Trophoblast cell (in vitro differentiated cells and primary cell): ENCODE measurements at regions not wholly inside any gene's neighbourhood (a gene's known extent, or its start where the extent isn't known, plus 50 kb on each side); places are given as distances from the start of the nearest gene placed in this dataset.

Experiments used
- DNase-seq, 2 donors: peaks; one replicate each; pipeline ENCODE4 v3.0.0-alpha.2; 2016
- H2AFZ ChIP-seq: 2 replicates; pipeline ENCODE4 v1.6.1; 2013; ENCODE audit warnings: low read length, moderate library complexity, mild to moderate bottlenecking; ENCODE audit not compliant: insufficient read depth, poor library complexity
- H2AK5ac ChIP-seq: 2 replicates; pipeline ENCODE4 v1.6.1; 2013; ENCODE audit warnings: mild to moderate bottlenecking, low read length
- H2BK120ac ChIP-seq: 2 replicates; pipeline ENCODE4 v1.6.1; 2013; ENCODE audit warnings: low read length, mild to moderate bottlenecking, moderate library complexity; ENCODE audit not compliant: insufficient read depth, poor library complexity
- H2BK12ac ChIP-seq: 2 replicates; pipeline ENCODE4 v1.6.1; 2013; ENCODE audit warnings: mild to moderate bottlenecking, low read length, moderate library complexity
- H2BK5ac ChIP-seq: 2 replicates; pipeline ENCODE4 v1.6.1; 2013; ENCODE audit warnings: low read length, low read depth, moderate library complexity, mild to moderate bottlenecking; ENCODE audit not compliant: poor library complexity
- H3K14ac ChIP-seq: 2 replicates; pipeline ENCODE4 v1.6.1; 2013; ENCODE audit warnings: mild to moderate bottlenecking, low read length
- H3K18ac ChIP-seq: 2 replicates; pipeline ENCODE4 v1.6.1; 2013; ENCODE audit warnings: mild to moderate bottlenecking, low read length
- H3K23ac ChIP-seq: 2 replicates; pipeline ENCODE4 v1.6.1; 2013; ENCODE audit warnings: low read length
- H3K27ac ChIP-seq: 2 replicates; pipeline ENCODE4 v1.5.1; 2013; ENCODE audit warnings: low read depth, mild to moderate bottlenecking, inconsistent platforms, low read length, moderate library complexity
- H3K27me3 ChIP-seq: 2 replicates; pipeline ENCODE4 v1.6.1; 2013; ENCODE audit warnings: inconsistent platforms, mild to moderate bottlenecking, low read length, moderate library complexity; ENCODE audit not compliant: insufficient read depth
- H3K36me3 ChIP-seq, 2 experiments: 1 replicate in 1 of 2; 2 replicates in 1 of 2; pipeline ENCODE4 v1.6.1; 2013; ENCODE audit warnings: low read length in 2 of 2, mild to moderate bottlenecking in 2 of 2, moderate library complexity in 1 of 2; ENCODE audit not compliant: insufficient read depth in 2 of 2, control insufficient read depth in 1 of 2
- H3K4ac ChIP-seq: 2 replicates; pipeline ENCODE4 v1.6.1; 2013; ENCODE audit warnings: low read depth, mild to moderate bottlenecking, low read length, moderate library complexity
- H3K4me1 ChIP-seq, 2 experiments: 1 replicate in 1 of 2; 2 replicates in 1 of 2; pipeline ENCODE4 v1.6.1; 2013; ENCODE audit warnings: low read length in 2 of 2, mild to moderate bottlenecking in 2 of 2, moderate library complexity in 1 of 2; ENCODE audit not compliant: insufficient read depth in 2 of 2, control insufficient read depth in 1 of 2
- H3K4me2 ChIP-seq: 2 replicates; pipeline ENCODE4 v1.6.1; 2013; ENCODE audit warnings: inconsistent platforms, mild to moderate bottlenecking, low read length, moderate library complexity
- H3K4me3 ChIP-seq: 2 replicates; pipeline ENCODE4 v1.5.1; 2013; ENCODE audit warnings: mild to moderate bottlenecking, low read depth, low read length, inconsistent platforms
- H3K79me1 ChIP-seq: one replicate; pipeline ENCODE4 v1.6.1; 2013; ENCODE audit warnings: low read length
- H3K79me2 ChIP-seq: 2 replicates; pipeline ENCODE4 v1.6.1; 2013; ENCODE audit warnings: low read length, mild to moderate bottlenecking; ENCODE audit not compliant: control insufficient read depth, insufficient read depth, poor library complexity
- H3K9ac ChIP-seq: 2 replicates; pipeline ENCODE4 v1.6.1; 2013; ENCODE audit warnings: mild to moderate bottlenecking, low read length
- H3K9me3 ChIP-seq: 2 replicates; pipeline ENCODE4 v1.6.1; 2013; ENCODE audit warnings: low read depth, mild to moderate bottlenecking, control low read depth, inconsistent platforms, low read length; ENCODE audit not compliant: insufficient read depth
- H4K12ac ChIP-seq: 2 replicates; pipeline ENCODE4 v1.6.1; 2013; ENCODE audit warnings: low read depth, mild to moderate bottlenecking, low read length, moderate library complexity
- H4K8ac ChIP-seq: 2 replicates; pipeline ENCODE4 v1.6.1; 2013; ENCODE audit warnings: low read depth, mild to moderate bottlenecking, low read length, moderate library complexity
- H4K91ac ChIP-seq: one replicate; pipeline ENCODE4 v1.6.1; 2013; ENCODE audit warnings: low read depth, mild to moderate bottlenecking, low read length, moderate library complexity
- WGBS: extraction: QIAGEN DNeasy Blood & Tissue Kit; methylation state at CpG from one replicate; pipeline ENCODE4 v1.1.7; 2013; ENCODE audit warnings: missing lambda C conversion rate; ENCODE audit not compliant: insufficient read length, insufficient coverage; ENCODE audit errors: extremely low coverage; 5-methylcytosine and 5-hydroxymethylcytosine counted together

DNA sequence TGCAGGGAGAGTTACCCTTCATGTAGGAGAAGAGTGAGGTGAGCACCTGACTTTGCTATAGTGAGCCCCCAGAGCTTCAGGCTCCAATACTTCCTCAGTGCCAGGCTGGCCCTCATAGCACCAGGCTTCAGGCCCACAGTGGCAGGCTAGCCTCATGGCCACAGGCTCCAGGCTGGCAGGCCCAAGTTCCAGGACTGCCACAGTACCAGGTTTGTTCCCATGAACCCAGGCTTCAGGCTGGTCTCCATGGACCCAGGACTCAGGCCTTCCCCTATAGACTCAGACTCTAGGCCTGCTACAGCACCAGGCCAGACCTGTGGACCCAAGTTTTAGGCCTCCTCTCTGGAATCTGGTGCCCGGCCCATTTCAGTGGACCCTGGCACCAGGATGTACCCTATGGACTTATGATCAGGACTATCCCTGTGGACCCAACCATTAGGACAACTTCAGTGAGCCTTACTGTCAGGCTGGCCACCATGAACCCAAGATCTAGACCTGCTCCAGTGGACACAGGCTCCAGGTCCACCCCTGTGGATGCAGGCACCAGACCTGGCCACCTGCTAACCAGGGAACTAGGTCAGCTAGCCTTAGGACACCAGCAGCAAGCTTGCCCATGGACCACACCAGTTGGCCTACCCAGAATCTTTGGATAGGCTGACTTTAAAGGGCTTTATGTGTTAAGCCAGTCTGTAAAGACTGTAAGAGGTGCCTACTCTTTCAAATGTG is 658.2 kb downstream of the KLHL13 start:
- no peak overlapping the region for H3K23ac ChIP-seq
- no peak overlapping the region for H3K4me3 ChIP-seq
- no peak overlapping the region for H3K9ac ChIP-seq
- H2AK5ac ChIP-seq, result no peak overlapping the region
- no peak overlapping the region for H4K91ac ChIP-seq
- no peaks in the 10 kb centered on the region for H3K79me2 ChIP-seq
- no peak overlapping the region for H4K12ac ChIP-seq
- no peak overlapping the region for H4K8ac ChIP-seq
- H3K79me1 ChIP-seq, result no peaks in the 10 kb centered on the region
- H2BK5ac ChIP-seq, result no peak overlapping the region
- no peak overlapping the region for H2BK120ac ChIP-seq
- H3K9me3 ChIP-seq, result no peaks in the 10 kb centered on the region
- H3K18ac ChIP-seq, result no peak overlapping the region
- no peaks in the 10 kb centered on the region for H3K4me1 ChIP-seq
- H3K27ac ChIP-seq, result no peak overlapping the region
- WGBS, result no CpG with 5 or more reads among the region's 1 CpG
- no peaks in the 10 kb centered on the region for H3K27me3 ChIP-seq
- no peak for DNase-seq
- H3K4me2 ChIP-seq, result no peak overlapping the region
- H2BK12ac ChIP-seq, result no peak overlapping the region
- no peak overlapping the region for H3K14ac ChIP-seq
- H2AFZ ChIP-seq, result no peak overlapping the region
- no peaks in the 10 kb centered on the region for H3K36me3 ChIP-seq
- no peak overlapping the region for H3K4ac ChIP-seq

DNA sequence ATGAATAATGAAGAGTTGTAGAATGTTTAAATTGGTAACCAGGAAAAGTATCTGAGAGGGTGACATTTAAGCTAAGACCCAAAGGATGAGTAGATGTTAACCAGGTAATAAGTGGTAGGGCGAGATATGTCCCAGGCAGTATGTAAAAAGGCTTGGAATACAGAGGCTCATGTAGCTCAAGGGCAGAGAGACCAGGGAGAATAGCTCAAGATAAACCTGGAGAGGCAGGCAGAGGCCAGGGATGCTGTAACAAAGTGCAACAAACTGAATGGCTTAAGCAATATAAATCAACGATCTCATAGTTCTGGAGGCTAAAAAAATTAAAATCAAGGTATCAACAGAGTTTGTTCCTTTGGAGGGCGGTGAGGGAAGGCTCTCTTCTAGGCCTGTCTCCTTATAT is 660.8 kb downstream of the KLHL13 start:
- no peak for DNase-seq
- Histone ChIP-seq H2AFZ (no peak overlapping the region), H3K27me3 (no peaks in the 10 kb centered on the region), H2BK120ac (no peak overlapping the region), H3K79me1 (no peaks in the 10 kb centered on the region), H3K79me2 (no peaks in the 10 kb centered on the region), H3K4ac (no peak overlapping the region), H2AK5ac (no peak overlapping the region), H3K4me1 (no peaks in the 10 kb centered on the region), H3K4me2 (no peak overlapping the region), H3K4me3 (no peak overlapping the region), H3K9ac (no peak overlapping the region), H2BK12ac (no peak overlapping the region), H4K8ac (no peak overlapping the region), H3K18ac (no peak overlapping the region), H3K23ac (no peak overlapping the region), H3K27ac (no peak overlapping the region), H3K36me3 (no peaks in the 10 kb centered on the region), H4K12ac (no peak overlapping the region), H3K14ac (no peak overlapping the region), H2BK5ac (no peak overlapping the region), H3K9me3 (no peaks in the 10 kb centered on the region), H4K91ac (no peak overlapping the region)
- no CpG with 5 or more reads among the region's 3 CpGs for WGBS

DNA sequence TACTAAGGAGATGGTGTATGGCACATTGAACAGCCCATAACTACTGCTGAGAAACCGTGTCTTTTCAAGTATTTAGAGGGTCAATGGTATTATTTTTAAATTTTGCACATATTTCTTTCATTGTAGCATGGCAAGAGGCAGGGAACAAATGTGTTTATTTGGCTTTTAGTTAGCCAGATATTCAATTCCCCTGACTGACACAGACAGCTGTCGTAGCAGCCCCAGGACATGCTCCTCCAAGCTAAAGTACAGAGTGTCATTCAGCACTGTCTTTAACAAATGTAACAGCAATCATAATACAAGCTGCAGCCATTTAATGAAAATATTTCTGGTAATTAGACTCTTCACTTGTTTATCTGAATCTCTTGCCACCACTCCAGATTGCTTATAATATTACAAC is 687.1 kb downstream of the KLHL13 start:
- H3K27ac ChIP-seq, result no peak overlapping the region
- WGBS, result no CpG with 5 or more reads among the region's 2 CpGs
- H2BK120ac ChIP-seq, result no peak overlapping the region
- H3K27me3 ChIP-seq, result no peaks in the 10 kb centered on the region
- H4K8ac ChIP-seq, result no peak overlapping the region
- H3K9ac ChIP-seq, result no peak overlapping the region
- no peaks in the 10 kb centered on the region for H3K79me1 ChIP-seq
- no peak overlapping the region for H4K91ac ChIP-seq
- H4K12ac ChIP-seq, result no peak overlapping the region
- no peak overlapping the region for H2AFZ ChIP-seq
- DNase-seq, result no peak
- H3K4ac ChIP-seq, result no peak overlapping the region
- no peak overlapping the region for H3K14ac ChIP-seq
- no peaks in the 10 kb centered on the region for H3K36me3 ChIP-seq
- H3K9me3 ChIP-seq, result no peaks in the 10 kb centered on the region
- H2AK5ac ChIP-seq, result no peak overlapping the region
- H2BK12ac ChIP-seq, result no peak overlapping the region
- H3K4me2 ChIP-seq, result no peak overlapping the region
- H2BK5ac ChIP-seq, result no peak overlapping the region
- no peaks in the 10 kb centered on the region for H3K79me2 ChIP-seq
- H3K23ac ChIP-seq, result no peak overlapping the region
- no peak overlapping the region for H3K18ac ChIP-seq
- H3K4me1 ChIP-seq, result no peaks in the 10 kb centered on the region
- no peak overlapping the region for H3K4me3 ChIP-seq

DNA sequence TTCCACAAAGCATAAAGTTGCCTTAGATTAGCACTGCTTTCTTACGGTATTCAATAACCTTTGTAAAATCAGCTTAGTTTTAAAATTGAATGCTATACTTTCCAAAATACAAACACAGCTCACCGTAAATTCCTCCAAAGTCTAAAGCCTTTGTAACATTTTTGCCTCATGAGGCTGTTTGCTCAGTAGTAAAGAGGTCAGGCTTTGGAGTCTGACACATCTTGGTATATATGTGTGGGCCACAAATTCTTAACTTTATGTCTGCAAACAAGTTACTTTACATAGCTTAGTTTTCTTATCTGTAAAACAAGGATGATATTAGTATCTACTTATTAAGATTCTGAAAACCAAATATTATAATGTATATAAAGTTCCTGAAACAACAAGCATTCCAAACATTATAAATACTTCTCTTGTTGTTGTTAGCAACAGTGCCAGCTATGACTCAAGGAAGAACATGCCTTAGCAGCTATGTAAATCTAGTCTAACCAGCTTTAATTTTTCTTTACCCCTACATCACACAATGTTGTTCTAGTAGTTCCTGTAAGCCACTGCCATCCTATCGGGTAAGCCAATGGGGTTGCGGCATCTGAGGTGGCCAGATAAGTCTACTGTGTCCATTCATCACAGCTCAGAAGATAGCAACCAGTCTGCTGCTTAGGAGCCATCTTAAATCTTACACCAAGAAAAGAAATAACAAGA is 709.0 kb downstream of the KLHL13 start:
- Histone ChIP-seq H3K4ac (no peak overlapping the region), H3K14ac (no peak overlapping the region), H3K4me3 (no peak overlapping the region), H3K9me3 (no peaks in the 10 kb centered on the region), H3K23ac (no peak overlapping the region), H3K4me2 (no peak overlapping the region), H3K27me3 (no peaks in the 10 kb centered on the region), H4K91ac (no peak overlapping the region), H3K4me1 (no peaks in the 10 kb centered on the region), H2BK120ac (no peak overlapping the region), H4K12ac (no peak overlapping the region), H2AFZ (no peak overlapping the region), H3K9ac (no peak overlapping the region), H2AK5ac (no peak overlapping the region), H3K27ac (no peak overlapping the region), H4K8ac (no peak overlapping the region), H2BK5ac (no peak overlapping the region), H3K79me1 (no peaks in the 10 kb centered on the region), H2BK12ac (no peak overlapping the region), H3K18ac (no peak overlapping the region), H3K36me3 (no peaks in the 10 kb centered on the region), H3K79me2 (no peaks in the 10 kb centered on the region)
- no CpG with 5 or more reads among the region's 4 CpGs for WGBS
- DNase-seq, result peak in 1 of 2 donors; percentile 69
